Glutamatergic neuron (in vitro differentiated cells): ENCODE measurements at regions not wholly inside any gene's neighbourhood (a gene's known extent, or its start where the extent isn't known, plus 50 kb on each side); places are given as distances from the start of the nearest gene placed in this dataset.

Source experiments
- DNase-seq: peaks from one replicate; pipeline ENCODE4 v3.0.0; 2022
- H3K27ac Mint-ChIP-seq: one replicate; pipeline ENCODE4 v1.8.0; 2020; ENCODE audit warnings: mild to moderate bottlenecking, mixed read lengths, inconsistent platforms; ENCODE audit not compliant: unreplicated experiment
- H3K27me3 Mint-ChIP-seq: one replicate; pipeline ENCODE4 v1.8.0; 2020; ENCODE audit warnings: mild to moderate bottlenecking, moderate library complexity, mixed read lengths, inconsistent platforms; ENCODE audit not compliant: unreplicated experiment
- H3K36me3 Mint-ChIP-seq: one replicate; pipeline ENCODE4 v1.8.0; 2020; ENCODE audit warnings: mild to moderate bottlenecking, mixed read lengths, inconsistent platforms; ENCODE audit not compliant: unreplicated experiment
- H3K4me1 Mint-ChIP-seq: one replicate; pipeline ENCODE4 v1.8.0; 2020; ENCODE audit warnings: mild to moderate bottlenecking, low read depth, mixed read lengths, inconsistent platforms; ENCODE audit not compliant: unreplicated experiment
- H3K4me3 Mint-ChIP-seq: one replicate; pipeline ENCODE4 v1.8.0; 2020; ENCODE audit warnings: mild to moderate bottlenecking, mixed read lengths, inconsistent platforms; ENCODE audit not compliant: unreplicated experiment
- H3K9me3 Mint-ChIP-seq: one replicate; pipeline ENCODE4 v1.8.0; 2020; ENCODE audit warnings: mild to moderate bottlenecking, moderate library complexity, mixed read lengths, inconsistent platforms; ENCODE audit not compliant: unreplicated experiment
- CTCF ChIP-seq: fragments of 200-600 bp; sonication (generic); IDR thresholded peaks from one replicate; pipeline ENCODE4 v1.5.0; 2021; ENCODE audit not compliant: partially characterized antibody, unreplicated experiment

GRCh38 chr9:86767373-86767772 lies 179.9 kb downstream of the GAS1 start:
- H3K27ac Mint-ChIP-seq: no peak overlapping the region
- peaks cover 2% of the 10 kb centered on the region for H3K9me3 Mint-ChIP-seq
- no peak overlapping the region for H3K4me3 Mint-ChIP-seq
- no peak for DNase-seq
- peaks cover 3% of the 10 kb centered on the region for H3K4me1 Mint-ChIP-seq
- no peak for TF ChIP-seq CTCF
- H3K27me3 Mint-ChIP-seq: no peaks in the 10 kb centered on the region
- no peaks in the 10 kb centered on the region for H3K36me3 Mint-ChIP-seq

GRCh38 chr9:86766912-86767311 lies 180.4 kb downstream of the GAS1 start:
- no peak for TF ChIP-seq CTCF
- Mint-ChIP-seq H3K9me3 (peaks cover 2% of the 10 kb centered on the region), H3K27me3 (no peaks in the 10 kb centered on the region), H3K36me3 (no peaks in the 10 kb centered on the region), H3K4me3 (no peak overlapping the region), H3K27ac (no peak overlapping the region), H3K4me1 (peaks cover 3% of the 10 kb centered on the region)
- no peak for DNase-seq

- no peak for TF ChIP-seq CTCF
Observed at GRCh38 chr9:86766511-86766910, 180.8 kb downstream of the GAS1 start.

GRCh38 chr9:86765746-86766430 lies 181.4 kb downstream of the GAS1 start:
- H3K27ac Mint-ChIP-seq: no peak overlapping the region
- no peaks in the 10 kb centered on the region for H3K4me1 Mint-ChIP-seq
- DNase-seq: no peak
- H3K4me3 Mint-ChIP-seq: no peak overlapping the region
- H3K36me3 Mint-ChIP-seq: no peaks in the 10 kb centered on the region
- H3K9me3 Mint-ChIP-seq: no peaks in the 10 kb centered on the region
- no peaks in the 10 kb centered on the region for H3K27me3 Mint-ChIP-seq
- no peak for TF ChIP-seq CTCF

More at GRCh38 chr9:86766511-86766910, 180.8 kb downstream of the GAS1 start:
- Mint-ChIP-seq H3K4me1 (peaks cover 3% of the 10 kb centered on the region), H3K9me3 (peaks cover 2% of the 10 kb centered on the region), H3K4me3 (no peak overlapping the region), H3K27me3 (no peaks in the 10 kb centered on the region), H3K27ac (no peak overlapping the region), H3K36me3 (no peaks in the 10 kb centered on the region)
- DNase-seq: no peak

- DNase-seq: no peak
- TF ChIP-seq CTCF: no peak
- Mint-ChIP-seq H3K9me3 (no peaks in the 10 kb centered on the region), H3K4me3 (no peak overlapping the region), H3K36me3 (no peaks in the 10 kb centered on the region), H3K27ac (no peak overlapping the region), H3K27me3 (no peaks in the 10 kb centered on the region), H3K4me1 (no peaks in the 10 kb centered on the region)
Observed at GRCh38 chr9:86764671-86765343, 182.5 kb downstream of the GAS1 start.
